GM18508 (cell line): ENCODE measurements at regions not wholly inside any gene's neighbourhood (a gene's known extent, or its start where the extent isn't known, plus 50 kb on each side); places are given as distances from the start of the nearest gene placed in this dataset.
"Not testable (repeated sequence)": the region's sequence is repeated elsewhere in the genome, so short reads cannot be mapped to it uniquely, and the experiment has no call there.

Source experiments
- ATAC-seq: cut with Tn5 transposase; IDR thresholded peaks from one replicate; pipeline ENCODE4 v1.9.1; 2021; ENCODE audit warnings: moderate number of reproducible peaks; ENCODE audit not compliant: insufficient read depth, unreplicated experiment

- no peak for ATAC-seq
Observed at GRCh38 chr3:67064105-67064504, 66.0 kb downstream of the KBTBD8 start.

DNA sequence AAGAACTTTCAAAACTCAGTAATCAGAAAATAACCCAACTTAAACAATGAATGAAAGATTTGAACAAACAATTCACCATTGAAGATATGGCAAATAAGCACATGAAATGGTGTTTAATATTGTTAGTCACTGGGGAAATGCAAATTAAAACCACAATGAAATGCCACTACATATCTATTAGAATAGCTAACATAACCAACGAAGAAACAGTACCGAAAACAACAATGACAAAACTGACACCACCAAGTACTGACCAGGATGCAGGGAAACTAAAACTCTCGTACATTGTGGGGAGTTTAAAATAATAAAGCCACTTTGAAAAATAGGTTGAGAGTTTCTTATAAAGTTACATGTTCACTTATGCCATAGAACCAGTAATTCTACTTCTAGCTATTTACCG lies 69.1 kb downstream of the KBTBD8 start:
- peak; percentile 82 for ATAC-seq

DNA sequence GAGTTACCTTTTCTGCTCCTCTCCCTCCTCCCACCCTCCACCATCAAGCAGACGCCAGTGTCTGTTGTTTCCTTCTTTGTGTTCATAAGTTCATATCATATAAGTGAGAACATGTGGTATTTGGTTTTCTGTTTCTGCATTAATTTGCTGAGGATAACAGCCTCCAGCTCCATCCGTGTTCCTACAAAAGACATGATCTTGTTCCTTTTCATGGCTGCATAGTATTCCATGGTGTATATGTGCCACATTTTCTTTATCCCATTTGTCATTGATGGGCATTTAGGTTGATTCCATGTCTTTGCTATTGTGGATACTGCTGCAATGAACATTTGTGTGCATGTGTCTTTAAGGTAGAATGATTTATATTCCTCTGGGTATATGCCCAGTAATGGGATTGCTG lies 74.5 kb downstream of the KBTBD8 start:
- not testable (repeated sequence) for ATAC-seq

DNA sequence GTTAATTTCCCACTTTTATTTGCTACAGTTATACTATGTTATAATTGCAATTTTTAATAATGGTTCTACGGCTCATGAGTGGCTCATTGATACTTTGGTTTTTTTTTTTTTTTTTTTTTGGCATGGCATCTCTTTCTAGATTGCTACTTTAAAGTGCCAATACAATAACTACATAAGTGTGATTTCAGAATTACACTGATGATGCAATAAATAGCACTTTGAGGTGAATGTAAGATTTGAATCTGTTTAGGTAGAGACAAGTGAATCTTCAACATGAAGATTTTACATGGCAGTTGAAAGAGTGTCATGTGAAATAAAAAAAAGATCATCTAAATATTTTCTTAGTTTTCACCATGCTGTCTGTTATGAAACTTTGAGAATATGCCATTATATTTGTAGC lies 75.7 kb downstream of the KBTBD8 start:
- no peak for ATAC-seq

DNA sequence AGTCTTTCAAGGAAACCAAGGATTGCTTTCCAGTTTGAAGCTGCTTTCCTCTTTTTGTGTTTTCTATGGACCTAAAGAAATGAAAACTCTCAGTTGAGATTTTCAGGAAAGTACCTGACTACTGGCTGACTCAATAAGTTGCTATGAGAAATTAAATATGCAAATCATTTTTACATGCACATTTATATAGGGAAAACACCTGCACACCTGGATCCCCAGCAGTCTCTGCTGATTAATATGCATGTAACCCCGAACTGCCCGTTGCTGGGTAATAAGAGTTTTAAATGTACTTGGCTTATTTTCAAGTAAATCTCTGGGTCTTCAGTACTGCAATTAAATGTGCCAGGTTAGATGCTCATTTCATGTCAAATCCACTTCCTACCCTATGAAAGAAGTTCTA lies 77.2 kb downstream of the KBTBD8 start:
- no peak for ATAC-seq

DNA sequence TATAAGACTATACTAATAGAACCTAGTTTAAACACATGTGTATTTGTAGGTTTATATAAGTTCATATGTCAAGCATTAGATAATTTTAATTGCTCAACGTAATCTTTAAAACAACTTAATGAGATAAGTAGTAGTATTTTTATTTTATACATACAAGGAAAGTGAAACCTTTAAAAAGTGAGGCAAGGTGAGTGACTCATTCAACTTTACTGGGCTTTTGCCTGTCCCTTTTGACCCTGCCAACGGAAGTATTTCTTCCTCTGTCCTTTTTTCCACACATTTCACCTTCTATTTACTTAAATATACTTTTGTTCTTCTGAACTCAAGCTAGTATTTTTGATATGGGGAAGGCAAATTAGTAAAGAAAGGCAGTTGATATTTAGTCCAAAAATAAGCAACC lies 78.5 kb downstream of the KBTBD8 start:
- no peak for ATAC-seq

GRCh38 chr3:67077656-67078055 lies 79.5 kb downstream of the KBTBD8 start:
- no peak for ATAC-seq

GRCh38 chr3:67082533-67083024 lies 84.5 kb downstream of the KBTBD8 start:
- no peak for ATAC-seq

DNA sequence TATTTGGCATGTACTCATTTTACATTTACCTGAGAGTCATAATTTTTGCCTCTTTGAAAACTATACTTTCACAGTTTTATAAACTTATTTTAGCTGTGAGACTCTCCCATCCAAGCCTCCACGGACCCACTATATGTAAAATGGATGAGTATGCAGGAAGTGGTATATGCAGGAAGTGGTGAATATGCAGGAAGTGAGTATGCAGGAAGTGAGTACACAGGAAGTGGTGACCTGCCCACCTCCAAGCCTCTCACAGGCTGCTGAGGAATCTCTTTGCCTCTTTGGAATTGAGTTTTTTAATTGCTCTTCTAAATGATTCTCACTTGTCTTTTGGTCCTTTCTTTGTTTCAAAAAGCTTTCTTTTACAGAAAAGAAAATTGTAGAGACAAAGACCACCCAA lies 85.2 kb downstream of the KBTBD8 start:
- peak; percentile 81 for ATAC-seq

DNA sequence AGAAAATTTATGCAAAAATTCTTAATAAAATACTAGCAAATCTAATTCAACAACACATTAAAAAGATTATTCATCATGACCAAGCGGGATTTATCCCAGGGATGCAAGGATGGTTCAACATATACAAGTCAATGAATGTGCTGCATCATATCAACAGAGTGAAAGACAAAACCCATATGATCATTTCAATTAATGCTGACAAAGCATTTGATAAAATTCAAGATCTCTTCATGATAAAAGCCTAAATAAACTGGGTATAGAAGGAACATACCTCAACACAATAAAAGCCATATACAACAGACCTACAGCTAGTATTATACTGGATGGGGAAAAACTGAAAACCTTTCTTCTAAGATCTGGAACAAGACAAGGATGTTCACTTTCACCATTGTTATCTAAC lies 89.7 kb downstream of the KBTBD8 start:
- ATAC-seq = no peak

DNA sequence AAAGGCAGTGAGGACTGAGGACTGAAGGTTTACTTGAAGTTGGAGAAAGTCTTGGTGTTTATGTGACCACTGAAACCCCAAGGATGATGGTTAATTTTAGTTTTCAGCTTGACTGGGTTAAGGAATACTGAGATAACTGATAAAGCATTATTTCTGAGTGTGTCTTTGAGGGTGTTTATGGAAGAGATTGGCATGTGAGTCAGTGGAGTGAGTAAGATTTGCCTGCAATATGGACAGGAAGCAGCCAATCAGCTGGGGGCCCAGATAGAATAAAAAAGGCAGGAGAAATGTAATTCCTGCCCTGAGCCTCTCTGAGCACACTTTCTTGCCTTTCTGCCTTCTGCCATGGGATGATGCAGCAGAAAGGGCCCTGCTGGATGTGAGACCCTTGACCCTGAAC lies 92.4 kb downstream of the KBTBD8 start:
- ATAC-seq = no peak

DNA sequence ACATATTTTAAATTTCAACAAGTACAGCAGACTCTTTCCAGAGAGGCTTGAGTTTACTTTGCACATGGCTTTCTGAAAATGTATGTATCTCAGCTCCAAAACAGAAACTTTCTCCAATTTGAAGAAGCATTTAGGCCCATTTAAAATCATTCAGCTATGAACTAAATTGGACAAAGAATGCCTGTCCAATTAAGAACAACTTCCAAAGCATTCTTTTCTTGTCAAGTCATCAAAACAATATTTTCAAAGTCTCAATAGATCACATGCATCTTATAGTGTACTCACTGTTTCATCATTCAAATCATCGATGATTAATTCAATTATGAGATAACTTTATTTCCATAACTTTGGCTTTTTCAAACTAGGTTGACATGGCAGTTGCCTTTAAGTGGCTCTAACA lies 95.2 kb downstream of the KBTBD8 start:
- no peak for ATAC-seq

DNA sequence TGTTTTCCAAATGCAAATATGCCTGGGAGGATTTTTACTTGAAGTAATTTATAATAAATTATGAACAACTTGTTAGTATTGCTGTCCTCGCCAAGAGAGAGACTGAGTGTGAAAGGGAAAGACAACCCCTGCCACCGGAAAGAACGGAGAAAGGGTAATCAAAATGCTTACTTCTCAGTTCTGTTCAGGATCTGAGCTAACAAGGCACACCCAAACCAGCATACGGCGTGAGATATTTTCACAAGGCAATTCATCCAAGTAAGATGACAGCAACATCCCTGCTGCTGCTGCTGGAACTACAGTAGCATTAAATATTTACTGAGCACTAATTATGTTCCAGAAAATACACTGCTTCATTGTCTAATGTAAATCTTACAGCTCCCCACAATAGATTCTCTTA lies 96.1 kb downstream of the KBTBD8 start:
- no peak for ATAC-seq

GRCh38 chr3:67094774-67095173 lies 96.7 kb downstream of the KBTBD8 start:
- ATAC-seq = no peak

DNA sequence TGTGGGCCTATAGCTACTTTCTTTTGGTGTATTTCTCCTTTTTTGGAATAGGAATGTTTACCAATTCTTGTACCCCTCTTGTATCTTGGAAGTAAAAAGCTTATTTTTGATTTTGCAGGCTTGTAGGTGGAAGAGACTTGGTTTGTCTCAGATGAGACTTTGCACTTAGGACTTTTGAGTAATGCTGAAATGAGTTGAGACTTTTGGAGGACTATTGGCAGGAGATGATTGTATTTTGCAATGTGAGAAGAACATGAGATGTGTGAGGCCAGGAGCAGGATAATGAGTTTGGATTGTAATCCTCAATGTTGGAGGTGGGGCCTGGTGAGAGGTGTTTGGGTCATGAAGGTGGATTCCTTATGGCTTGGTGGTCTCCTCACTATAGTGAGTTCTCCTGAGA lies 106.3 kb downstream of the KBTBD8 start:
- no peak for ATAC-seq

- no peak for ATAC-seq
Observed at GRCh38 chr3:67106874-67107273, 108.8 kb downstream of the KBTBD8 start.

- no peak for ATAC-seq
Observed at GRCh38 chr3:67109651-67110204, 111.6 kb downstream of the KBTBD8 start.

GRCh38 chr3:67113802-67114407 lies 115.8 kb downstream of the KBTBD8 start:
- peak; percentile 94 for ATAC-seq

GRCh38 chr3:67118122-67118521 lies 120.0 kb downstream of the KBTBD8 start:
- no peak for ATAC-seq

- ATAC-seq = no peak
Observed at GRCh38 chr3:67118635-67119034, 120.5 kb downstream of the KBTBD8 start.

DNA sequence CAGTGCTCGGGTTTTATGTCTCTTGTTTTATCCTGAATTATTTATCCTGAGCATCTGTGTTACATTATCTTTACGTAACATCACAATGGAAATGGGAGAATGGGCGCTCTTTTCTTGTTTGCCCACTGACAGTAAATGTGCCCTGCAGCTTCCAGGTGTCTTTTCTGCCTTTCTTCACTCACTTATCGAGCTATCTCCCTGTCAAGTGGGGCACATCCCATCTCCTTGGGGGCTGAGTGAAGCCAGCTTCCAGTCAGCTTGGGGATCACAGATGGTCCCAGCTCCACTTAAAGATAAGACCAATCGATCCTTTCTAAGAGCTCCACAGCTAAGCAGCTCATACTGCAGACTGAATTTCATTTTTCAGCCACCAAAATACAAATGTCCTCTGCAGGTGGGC lies 125.8 kb downstream of the KBTBD8 start:
- no peak for ATAC-seq

DNA sequence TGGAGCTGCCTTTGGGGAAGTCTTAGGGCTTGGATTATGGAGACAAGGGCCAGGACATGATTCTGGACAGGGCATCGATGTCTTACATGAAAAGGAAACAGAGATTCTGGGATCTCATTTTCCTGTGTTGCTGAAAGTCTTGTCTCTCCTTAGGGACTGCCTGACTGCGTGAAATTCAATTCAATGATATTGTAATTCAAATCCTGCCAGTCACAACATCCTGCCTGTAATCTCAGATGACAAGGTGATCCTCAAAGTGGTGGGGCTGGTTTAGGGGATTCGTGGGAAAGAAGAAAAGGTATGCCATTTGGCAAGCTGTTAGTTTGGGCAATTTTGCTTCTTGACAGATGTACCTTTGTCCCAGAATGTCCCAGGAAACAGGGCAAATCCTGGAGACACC lies 129.1 kb downstream of the KBTBD8 start:
- no peak for ATAC-seq
